ENCODE measurements at regions not wholly inside any gene's neighbourhood (a gene's known extent, or its start where the extent isn't known, plus 50 kb on each side); places are given as distances from the start of the nearest gene placed in this dataset.
A peak's percentile ranks its signal among the peaks of the same experiment; 100 is the strongest.
"Not testable (repeated sequence)": the region's sequence is repeated elsewhere in the genome, so short reads cannot be mapped to it uniquely, and the experiment has no call there.

- not testable (repeated sequence) for H3K27me3 Mint-ChIP-seq (ENCODE audit: low read depth); H3K9me3 Mint-ChIP-seq; H3K27ac Mint-ChIP-seq; H3K36me3 Mint-ChIP-seq (ENCODE audit: insufficient read depth in 2 of 2); ATAC-seq (replicated peaks in 1 of 2); DNase-seq; H3K4me3 Mint-ChIP-seq
- peaks cover 12% of the 10 kb centered on the region for H3K4me1 Mint-ChIP-seq (ENCODE audit: low read depth)
These were observed 62.1 kb upstream of the APOD start for GRCh38 chr3:195645872-195646271.

GRCh38 chr3:195643245-195643644, 59.5 kb upstream of the APOD start:
- H3K27me3 Mint-ChIP-seq (ENCODE audit: low read depth); H3K9me3 Mint-ChIP-seq; H3K36me3 Mint-ChIP-seq (ENCODE audit: insufficient read depth in 2 of 2); H3K27ac Mint-ChIP-seq; H3K4me3 Mint-ChIP-seq; ATAC-seq (replicated peaks in 1 of 2); DNase-seq: not testable (repeated sequence)
- peaks cover 12% of the 10 kb centered on the region for H3K4me1 Mint-ChIP-seq (ENCODE audit: low read depth)

GRCh38 chr3:195642311-195642710, 58.6 kb upstream of the APOD start:
- H3K4me1 Mint-ChIP-seq (ENCODE audit: low read depth), result peaks cover 18% of the 10 kb centered on the region
- not testable (repeated sequence) for H3K9me3 Mint-ChIP-seq; H3K4me3 Mint-ChIP-seq; H3K27ac Mint-ChIP-seq; ATAC-seq (replicated peaks in 1 of 2); H3K36me3 Mint-ChIP-seq (ENCODE audit: insufficient read depth in 2 of 2); H3K27me3 Mint-ChIP-seq (ENCODE audit: low read depth); DNase-seq

GRCh38 chr3:195638456-195638855, 54.7 kb upstream of the APOD start:
- not testable (repeated sequence) for H3K36me3 Mint-ChIP-seq (ENCODE audit: insufficient read depth in 2 of 2); H3K9me3 Mint-ChIP-seq; H3K27me3 Mint-ChIP-seq (ENCODE audit: low read depth); H3K27ac Mint-ChIP-seq; DNase-seq; H3K4me3 Mint-ChIP-seq; ATAC-seq (replicated peaks in 1 of 2)
- peaks cover 12% of the 10 kb centered on the region for H3K4me1 Mint-ChIP-seq (ENCODE audit: low read depth)

GRCh38 chr3:195637473-195638233, 53.9 kb upstream of the APOD start:
- H3K36me3 Mint-ChIP-seq (ENCODE audit: insufficient read depth in 2 of 2); DNase-seq; ATAC-seq (replicated peaks in 1 of 2); H3K27me3 Mint-ChIP-seq (ENCODE audit: low read depth); H3K9me3 Mint-ChIP-seq: not testable (repeated sequence)
- Mint-ChIP-seq H3K27ac (peak overlapping the region; percentile 33), H3K4me3 (peak overlapping the region; percentile 40 to 58), H3K4me1 (ENCODE audit: low read depth) (peaks cover 17% of the 10 kb centered on the region)

- DNase-seq; H3K27me3 Mint-ChIP-seq (ENCODE audit: low read depth); H3K36me3 Mint-ChIP-seq (ENCODE audit: insufficient read depth in 2 of 2); H3K27ac Mint-ChIP-seq; ATAC-seq (replicated peaks in 1 of 2); H3K9me3 Mint-ChIP-seq: not testable (repeated sequence)
- H3K4me3 Mint-ChIP-seq, result peak overlapping the region; percentile 40 to 58
- H3K4me1 Mint-ChIP-seq (ENCODE audit: low read depth), result peaks cover 21% of the 10 kb centered on the region
These were observed 53.3 kb upstream of the APOD start for GRCh38 chr3:195637011-195637410.

- Mint-ChIP-seq H3K27ac (peak overlapping the region; percentile 23), H3K4me1 (ENCODE audit: low read depth) (peaks cover 21% of the 10 kb centered on the region), H3K4me3 (peak overlapping the region; percentile 56 to 75)
- not testable (repeated sequence) for DNase-seq; ATAC-seq (replicated peaks in 1 of 2); H3K9me3 Mint-ChIP-seq; H3K36me3 Mint-ChIP-seq (ENCODE audit: insufficient read depth in 2 of 2); H3K27me3 Mint-ChIP-seq (ENCODE audit: low read depth)
These were observed 52.4 kb upstream of the APOD start for GRCh38 chr3:195635898-195636685.

GRCh38 chr3:195635262-195635873, 51.6 kb upstream of the APOD start:
- peak in 1 of 2 donors; percentile 4 for ATAC-seq (replicated peaks in 1 of 2)
- H3K4me3 Mint-ChIP-seq; H3K36me3 Mint-ChIP-seq (ENCODE audit: insufficient read depth in 2 of 2); H3K9me3 Mint-ChIP-seq; H3K27ac Mint-ChIP-seq; H3K27me3 Mint-ChIP-seq (ENCODE audit: low read depth); DNase-seq: not testable (repeated sequence)
- peaks cover 21% of the 10 kb centered on the region for H3K4me1 Mint-ChIP-seq (ENCODE audit: low read depth)

- Mint-ChIP-seq H3K4me3 (peak overlapping the region in 1 of 2 donors; percentile 44), H3K4me1 (ENCODE audit: low read depth) (peaks cover 21% of the 10 kb centered on the region)
- peak; percentile 47 to 52 for DNase-seq
- not testable (repeated sequence) for H3K27ac Mint-ChIP-seq; H3K27me3 Mint-ChIP-seq (ENCODE audit: low read depth); H3K9me3 Mint-ChIP-seq; H3K36me3 Mint-ChIP-seq (ENCODE audit: insufficient read depth in 2 of 2)
- ATAC-seq (replicated peaks in 1 of 2), result peak; percentile 89
These were observed 50.9 kb upstream of the APOD start for GRCh38 chr3:195634426-195635261.

All from activated T-cell treated with anti-CD3 and anti-CD28 coated beads, Interleukin-2, amount 50 U/mL, for 72 hours (primary cell).